ENCODE measurements at regions not wholly inside any gene's neighbourhood (a gene's known extent, or its start where the extent isn't known, plus 50 kb on each side); places are given as distances from the start of the nearest gene placed in this dataset.

GRCh38 chr20:60363698-60364097 lies 405.5 kb downstream of the CDH26 start:
- H3K23ac ChIP-seq (ENCODE audit: insufficient read length), result no peak overlapping the region
- H2BK12ac ChIP-seq (ENCODE audit: low read depth, low read length), result no peak overlapping the region
- no peaks in the 10 kb centered on the region for H3K79me1 ChIP-seq (ENCODE audit: low read depth, low read length)
- 90% methylated on average over 10 of the region's 12 CpGs; no CpG with 5 or more reads in 1 of the 2 experiments for WGBS, 2 experiments (ENCODE audit: extremely low coverage in 1 of 2, insufficient coverage in 1 of 2, insufficient read length in 1 of 2, insufficient replicate concordance in 2 of 2, low coverage in 1 of 2, low lambda C conversion rate in 2 of 2, missing lambda C conversion rate in 1 of 2)
- no peak overlapping the region for H2BK15ac ChIP-seq (ENCODE audit: low read length)
- H3K4me2 ChIP-seq (ENCODE audit: insufficient read depth in 1 of 2, low read depth in 2 of 2, low read length in 2 of 2), result no peak overlapping the region
- no peaks in the 10 kb centered on the region for H3K27me3 ChIP-seq (replicated peaks in 1 of 4; ENCODE audit: control insufficient read depth in 3 of 4, extremely low read depth in 1 of 4, insufficient read depth in 3 of 4, low read length in 3 of 4)
- no peaks in the 10 kb centered on the region for H3K23me2 ChIP-seq (ENCODE audit: low read depth, low read length)
- no peak overlapping the region for H4K5ac ChIP-seq (ENCODE audit: insufficient read length, low read depth, low read length)
- no peaks in the 10 kb centered on the region for H3K9me3 ChIP-seq (ENCODE audit: insufficient read depth in 2 of 2, low read depth in 1 of 2, low read length in 1 of 2)
- H4K20me1 ChIP-seq (replicated peaks in 1 of 2; ENCODE audit: control insufficient read depth in 1 of 2, insufficient read depth in 2 of 2, low read length in 2 of 2), result peaks cover 0 to 1% of the 10 kb centered on the region in 2 experiments
- no peak overlapping the region for H3K14ac ChIP-seq (ENCODE audit: insufficient read length)
- POLR2A ChIA-PET (ENCODE audit: partially characterized antibody), result no interaction called here
- CTCF ChIA-PET (ENCODE audit: partially characterized antibody), result no interaction called here
- H2AFZ ChIP-seq (ENCODE audit: low read length), result no peak overlapping the region
- no peak overlapping the region for H3K56ac ChIP-seq (replicated peaks; ENCODE audit: insufficient read length, low read depth, low read length)
- no peak for FAIRE-seq
- no peak overlapping the region for H3K27ac ChIP-seq (ENCODE audit: low read depth, low read length)
- H3K4me1 ChIP-seq (replicated peaks in 1 of 4; ENCODE audit: control insufficient read depth in 3 of 4, insufficient read depth in 4 of 4, low read length in 3 of 4), result no peaks in the 10 kb centered on the region; a peak in 1 of 7 replicates
- DNase-seq (ENCODE audit: low read depth in 1 of 2, low spot score in 2 of 2), result no peak
- no peaks in the 10 kb centered on the region for H3K79me2 ChIP-seq (ENCODE audit: control insufficient read depth in 1 of 2, insufficient read depth in 2 of 2, low read length in 2 of 2)
- no peak for TF ChIP-seq TCF12 (IDR thresholded peaks at IDR 0.05; ENCODE audit: low read depth, low read length)
- TF ChIP-seq SAP30 (IDR thresholded peaks at IDR 0.05; ENCODE audit: insufficient read depth, insufficient replicate concordance, low read length), result no peak
- no peak for TF ChIP-seq RXRA (IDR thresholded peaks at IDR 0.05; ENCODE audit: insufficient read depth, low read depth, low read length)
- TF ChIP-seq FOSL1 (IDR thresholded peaks at IDR 0.05; ENCODE audit: insufficient read depth, low read depth, low read length), result no peak
- TF ChIP-seq KDM5A (IDR thresholded peaks at IDR 0.05; ENCODE audit: low read length), result no peak
- no peak for TF ChIP-seq EP300 (IDR thresholded peaks at IDR 0.05; ENCODE audit: borderline replicate concordance in 1 of 2, low read depth in 2 of 2, low read length in 2 of 2)
- TF ChIP-seq BACH1 (IDR thresholded peaks at IDR 0.05; ENCODE audit: low read length), result no peak
- no peak overlapping the region for H3K4ac ChIP-seq (replicated peaks; ENCODE audit: insufficient read length, low read depth, low read length)
- H3K36me3 ChIP-seq (ENCODE audit: control insufficient read depth in 2 of 4, insufficient read depth in 4 of 4, low read length in 3 of 4), result no peaks in the 10 kb centered on the region
- no peak overlapping the region; the same call in 1 of the 2 replicates for H4K8ac ChIP-seq (ENCODE audit: extremely low read depth, insufficient read depth, low read length)
- H3K4me3 ChIP-seq (ENCODE audit: extremely low read depth in 1 of 4, insufficient read depth in 2 of 4, low read depth in 3 of 4, low read length in 4 of 4), result no peak overlapping the region
- no peak overlapping the region for H2BK5ac ChIP-seq (ENCODE audit: low read depth, low read length)
- H2AK5ac ChIP-seq (ENCODE audit: low read depth, low read length), result no peak overlapping the region
- no peak overlapping the region for H3K9ac ChIP-seq (replicated peaks in 1 of 4; ENCODE audit: extremely low read depth in 1 of 4, low read depth in 3 of 4, low read length in 3 of 4)
- no peak overlapping the region for H3K18ac ChIP-seq (ENCODE audit: extremely low read depth, low read length)
- H2BK120ac ChIP-seq (replicated peaks; ENCODE audit: low read depth, low read length), result no peak overlapping the region
- H2BK20ac ChIP-seq (ENCODE audit: low read length), result no peak overlapping the region
- no peak overlapping the region for H4K91ac ChIP-seq (replicated peaks; ENCODE audit: insufficient read length, low read length)

Data from H1 (cell line).